Stimulated activated CD8-positive, alpha-beta memory T cell treated with anti-CD3 and anti-CD28 coated beads, Interleukin-7, amount 100 ng/mL, for 1 hour (primary cell): ENCODE measurements at regions not wholly inside any gene's neighbourhood (a gene's known extent, or its start where the extent isn't known, plus 50 kb on each side); places are given as distances from the start of the nearest gene placed in this dataset.
"Not testable (repeated sequence)": the region's sequence is repeated elsewhere in the genome, so short reads cannot be mapped to it uniquely, and the experiment has no call there.

Experiments used
- DNase-seq, 2 donors: peaks; one replicate each; pipeline ENCODE4 v3.0.0-alpha.2; 2020; ENCODE audit warnings: low read depth in 2 of 2

DNA sequence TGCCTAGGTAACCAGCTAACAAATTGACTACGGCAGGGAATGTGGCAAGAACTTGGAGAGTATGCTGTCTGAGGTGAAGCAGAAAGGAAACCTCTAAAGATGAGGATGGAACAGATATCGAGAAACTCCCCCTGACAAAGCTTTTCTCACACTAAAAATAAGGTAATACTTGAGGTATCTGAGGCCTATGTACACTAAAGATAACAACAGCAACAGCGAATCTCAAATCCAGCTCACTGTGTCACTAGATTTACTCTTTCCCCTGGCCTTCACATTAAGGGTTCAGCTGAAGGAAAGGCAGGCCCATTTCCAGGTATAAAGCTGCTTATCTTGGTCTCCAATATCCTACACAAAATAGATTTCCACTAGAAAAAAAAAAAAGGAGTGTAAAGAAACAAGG is 518.0 kb downstream of the KCNT2 start:
- DNase-seq: no peak

- DNase-seq: no peak
Measured at GRCh38 chr1:196088541-196088940, 519.7 kb downstream of the KCNT2 start.

DNA sequence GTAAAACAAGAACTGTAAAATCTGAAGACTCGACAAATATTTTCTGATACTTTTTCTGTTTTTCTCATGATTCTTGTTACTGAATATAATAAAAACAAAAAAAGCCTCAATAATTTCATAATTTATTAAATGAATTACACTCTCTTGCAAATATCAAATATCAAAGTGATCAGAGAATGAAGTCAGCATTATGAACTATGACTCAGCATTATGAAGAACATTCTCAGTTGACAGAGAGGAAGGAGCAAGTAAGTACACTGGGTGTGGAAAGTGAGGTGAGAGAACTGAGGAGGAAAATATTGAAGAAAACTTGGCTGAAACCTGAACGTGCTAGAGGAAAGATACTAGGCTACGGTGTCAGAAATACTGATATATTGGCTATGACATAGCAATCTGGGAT is 529.5 kb downstream of the KCNT2 start:
- no peak for DNase-seq

DNA sequence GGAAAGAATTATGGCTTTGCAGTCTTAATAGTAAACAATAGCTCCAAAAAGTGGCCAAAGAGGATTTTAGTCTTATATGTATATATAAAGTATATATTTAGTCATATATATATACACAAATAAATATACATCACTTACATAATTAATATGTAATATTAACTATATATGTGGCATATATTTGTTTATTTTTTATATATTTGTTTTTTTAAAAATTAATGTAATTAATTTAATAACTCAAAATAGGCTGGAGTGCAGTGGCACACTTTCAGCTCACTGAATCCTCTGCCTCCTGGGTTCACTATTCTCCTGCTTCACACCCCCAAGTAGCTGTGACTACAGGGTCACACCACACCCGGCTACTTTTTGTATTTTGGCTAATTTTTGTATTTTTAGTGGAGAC is 532.6 kb downstream of the KCNT2 start:
- no peak for DNase-seq

DNA sequence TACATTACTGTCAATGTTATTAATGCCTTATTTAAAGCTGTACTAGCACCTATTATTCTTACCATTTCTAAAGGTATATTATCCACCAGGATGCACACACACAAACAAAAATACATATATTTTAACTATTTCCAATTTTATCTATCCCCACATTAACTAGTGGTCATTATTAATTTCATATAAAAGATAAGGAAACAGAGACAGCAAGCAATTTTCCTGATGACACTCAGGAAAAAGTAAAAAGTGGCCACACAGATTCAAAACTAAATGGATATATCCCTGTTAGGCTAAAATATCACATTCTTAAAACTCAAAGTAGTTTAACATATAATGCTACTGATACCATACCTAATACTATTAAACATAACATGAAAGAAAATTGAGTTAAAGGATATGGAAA is 534.1 kb downstream of the KCNT2 start:
- no peak for DNase-seq

DNA sequence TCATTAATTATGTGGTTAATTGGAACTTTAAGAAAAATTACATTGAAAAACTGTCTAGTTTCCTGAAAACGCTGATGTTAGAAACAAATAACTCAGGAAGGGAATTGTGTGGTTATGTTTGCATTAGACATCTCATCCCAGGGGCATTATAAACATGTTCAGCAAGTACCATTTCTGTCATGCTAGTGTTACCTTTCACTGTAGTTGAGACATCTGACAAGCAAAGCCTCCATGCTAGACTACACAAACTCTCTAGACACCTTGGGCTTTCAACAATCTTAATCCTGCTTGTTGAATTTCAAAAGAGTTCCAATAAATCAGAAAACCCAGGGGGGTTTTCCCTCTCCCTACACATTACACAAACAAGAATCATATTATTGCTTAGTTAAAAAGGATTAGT is 536.8 kb downstream of the KCNT2 start:
- no peak for DNase-seq

DNA sequence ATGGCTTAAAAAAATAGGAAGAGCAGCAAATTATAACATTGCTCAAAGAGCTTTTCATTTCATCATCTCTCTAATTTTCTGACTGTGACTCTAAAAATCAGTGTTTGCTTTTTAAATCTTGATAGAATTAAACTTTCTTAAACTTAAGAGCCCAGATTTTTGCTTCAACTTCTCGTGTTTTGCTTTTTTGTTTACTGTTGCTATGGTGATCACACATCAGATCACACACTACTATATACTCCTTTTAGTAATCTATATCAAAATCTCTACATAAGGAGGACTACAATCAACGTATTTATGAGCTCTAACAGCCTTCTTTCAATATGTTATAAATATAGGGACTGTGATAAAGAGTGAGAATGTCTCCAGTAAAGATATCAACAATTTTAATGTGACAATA is 537.3 kb downstream of the KCNT2 start:
- no peak for DNase-seq

GRCh38 chr1:196063952-196064351 is 544.3 kb downstream of the KCNT2 start:
- no peak for DNase-seq

- no peak for DNase-seq
Measured at GRCh38 chr1:196063294-196063693, 544.9 kb downstream of the KCNT2 start.

DNA sequence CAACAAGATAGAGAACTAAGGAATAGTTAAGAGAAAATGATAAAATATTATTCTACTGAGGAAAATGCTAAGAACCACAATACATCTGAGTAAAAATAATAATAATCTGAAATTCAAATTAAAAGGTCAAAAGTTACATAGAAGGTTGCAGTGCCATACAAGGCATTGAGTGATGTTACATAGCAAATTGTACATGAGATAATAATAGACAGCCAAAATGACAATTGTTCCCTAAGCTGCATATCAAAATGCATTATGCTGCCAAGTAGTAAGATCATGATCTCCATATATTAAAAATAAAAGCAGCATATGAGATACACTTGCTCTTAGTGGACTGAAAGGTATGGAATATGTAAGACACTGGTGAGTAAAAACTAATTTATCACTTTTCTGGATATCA is 547.7 kb downstream of the KCNT2 start:
- no peak for DNase-seq

DNA sequence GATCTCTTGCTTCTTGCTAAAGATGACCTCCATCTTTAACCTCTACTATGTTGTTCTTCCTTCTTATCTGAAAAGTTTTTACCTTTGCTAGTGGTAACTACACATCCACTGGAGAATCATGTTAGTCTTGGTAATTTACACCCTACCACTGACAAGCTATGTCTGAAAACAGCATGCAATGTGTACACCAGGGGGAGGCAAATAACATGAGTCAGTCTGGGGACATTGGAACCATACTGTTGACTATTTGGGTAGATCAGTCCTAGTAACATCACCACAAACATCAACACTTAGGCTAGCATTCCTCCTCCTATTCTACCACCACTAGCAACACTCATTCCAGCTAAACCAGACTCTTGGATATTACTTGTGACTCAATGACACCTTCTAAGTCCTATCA is 549.0 kb downstream of the KCNT2 start:
- no peak for DNase-seq

- DNase-seq: no peak
Measured at GRCh38 chr1:196056966-196057365, 551.3 kb downstream of the KCNT2 start.

GRCh38 chr1:196049407-196049806 is 558.8 kb downstream of the KCNT2 start:
- no peak for DNase-seq

DNA sequence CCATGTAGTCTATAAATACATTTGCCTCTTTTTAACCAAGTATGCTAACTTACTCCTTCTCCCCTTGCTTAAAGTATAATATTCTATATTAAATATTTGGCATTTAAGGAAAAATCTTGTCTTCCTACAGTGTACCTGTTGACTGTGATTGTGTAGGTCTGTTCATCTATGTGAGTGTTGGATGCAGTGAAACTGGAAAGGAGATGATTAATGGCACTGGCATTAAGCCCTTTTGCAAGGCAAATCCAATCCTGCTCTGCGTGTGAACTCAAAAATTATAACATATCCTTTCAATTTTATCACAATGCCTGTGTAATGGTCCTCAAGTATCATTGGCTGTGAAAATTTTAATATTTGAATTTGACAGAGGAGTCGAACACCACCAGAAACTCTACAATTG is 565.0 kb downstream of the KCNT2 start:
- DNase-seq: no peak

DNA sequence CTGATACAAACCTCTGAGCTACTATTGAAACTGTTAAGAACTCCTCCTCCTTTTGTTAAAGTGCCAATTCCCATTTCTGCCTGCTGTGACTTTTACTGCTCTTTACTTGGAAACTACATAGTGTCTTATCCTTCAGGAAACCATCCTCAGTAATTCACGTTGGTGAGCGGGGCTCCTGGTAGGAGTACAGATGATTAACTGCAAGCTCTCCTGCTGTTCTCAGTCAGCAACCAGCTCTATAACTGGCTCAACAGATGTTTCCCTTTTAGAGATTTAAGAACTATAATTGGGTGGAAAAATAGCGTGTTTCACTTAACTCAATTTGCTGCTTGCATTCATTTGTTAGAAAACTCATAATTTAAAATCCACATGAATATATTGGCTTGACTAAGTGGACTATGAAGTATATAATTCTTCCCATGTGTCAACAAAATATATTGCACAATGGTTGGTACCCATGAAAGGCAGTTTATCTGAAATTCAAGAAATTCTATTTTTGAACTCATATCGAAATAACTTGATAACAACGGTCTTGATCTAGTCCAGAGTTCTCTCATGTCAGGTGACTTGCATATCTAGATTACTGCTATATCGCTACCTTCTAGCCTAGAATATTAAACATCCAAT is 574.0 kb downstream of the KCNT2 start:
- DNase-seq: no peak

DNA sequence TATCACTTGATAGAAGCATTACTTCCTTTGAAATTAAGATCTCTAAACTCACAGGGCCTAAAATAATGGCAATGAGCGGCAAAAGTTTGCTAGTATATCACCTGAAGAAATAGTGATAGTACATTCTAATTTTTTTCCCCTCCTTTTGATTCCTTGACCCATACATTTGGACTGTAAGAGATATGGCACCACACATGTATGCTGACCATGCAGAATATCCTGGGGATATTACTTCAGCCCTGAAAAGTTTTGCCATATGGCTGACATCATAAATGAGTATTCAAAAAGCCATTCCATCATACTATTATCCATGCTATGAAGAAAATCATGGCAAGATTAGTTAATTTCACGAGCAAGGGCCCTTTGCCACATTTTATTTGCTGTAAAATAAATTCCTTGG is 576.9 kb downstream of the KCNT2 start:
- not testable (repeated sequence) for DNase-seq

GRCh38 chr1:196030455-196030854 is 577.8 kb downstream of the KCNT2 start:
- no peak for DNase-seq

DNA sequence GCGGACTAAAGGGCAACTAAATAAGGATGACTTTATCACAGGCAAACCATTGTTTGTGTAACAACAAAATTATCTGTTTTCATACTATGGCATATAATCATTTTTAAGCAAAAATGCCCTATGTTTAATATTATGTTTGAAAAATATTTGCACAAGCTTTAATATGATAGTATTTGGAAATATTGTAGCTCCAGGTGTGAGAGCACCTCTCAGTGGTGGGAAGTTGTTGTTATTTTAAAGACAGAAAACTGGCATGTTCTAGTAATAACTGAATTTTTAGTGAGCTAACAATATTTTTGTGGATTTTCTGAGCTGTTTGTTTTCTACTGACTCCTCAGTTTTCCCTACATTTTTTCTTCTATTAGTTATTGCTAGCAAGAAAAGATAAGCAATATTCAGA is 578.8 kb downstream of the KCNT2 start:
- no peak for DNase-seq

GRCh38 chr1:196027127-196027526 is 581.1 kb downstream of the KCNT2 start:
- no peak for DNase-seq

DNA sequence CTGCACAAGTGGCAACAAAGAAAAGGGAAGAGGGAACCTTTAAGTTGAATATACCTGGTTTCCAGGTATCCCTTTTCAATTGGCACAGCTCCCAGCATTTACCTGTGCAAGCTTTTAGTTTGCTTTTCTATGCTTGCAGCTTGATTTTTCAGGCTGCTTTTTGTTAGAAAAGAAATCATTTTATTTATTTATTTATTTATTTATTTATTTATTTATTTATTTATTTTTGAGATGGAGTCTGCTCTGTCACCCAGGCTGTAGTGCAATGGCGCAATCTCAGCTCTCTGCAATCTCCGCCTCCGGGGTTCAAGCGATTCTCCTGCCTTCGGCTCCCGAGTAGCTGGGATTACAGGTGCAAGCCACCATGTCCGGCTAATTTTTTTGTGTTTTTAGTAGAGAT is 587.1 kb downstream of the KCNT2 start:
- DNase-seq: not testable (repeated sequence)

- no peak for DNase-seq
Measured at GRCh38 chr1:196009362-196009761, 598.9 kb downstream of the KCNT2 start.

DNA sequence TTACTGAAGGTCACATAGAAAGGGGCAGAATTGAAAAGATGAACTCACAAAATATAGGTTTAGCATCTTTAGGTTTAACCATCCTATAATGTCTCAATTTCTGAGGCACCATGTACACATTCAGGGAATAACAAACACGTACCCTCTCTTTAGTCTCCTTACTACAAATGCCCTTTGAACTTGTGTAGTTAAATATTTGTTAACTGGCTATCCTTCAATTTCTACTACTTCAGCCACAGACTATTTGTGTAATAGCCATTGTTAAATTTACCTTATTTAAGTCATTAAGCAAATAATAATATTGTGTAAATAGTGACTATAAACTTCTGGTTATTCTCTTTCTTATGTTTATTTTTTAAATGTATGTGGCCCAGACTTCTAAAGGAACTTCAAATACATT is 600.5 kb downstream of the KCNT2 start:
- no peak for DNase-seq

DNA sequence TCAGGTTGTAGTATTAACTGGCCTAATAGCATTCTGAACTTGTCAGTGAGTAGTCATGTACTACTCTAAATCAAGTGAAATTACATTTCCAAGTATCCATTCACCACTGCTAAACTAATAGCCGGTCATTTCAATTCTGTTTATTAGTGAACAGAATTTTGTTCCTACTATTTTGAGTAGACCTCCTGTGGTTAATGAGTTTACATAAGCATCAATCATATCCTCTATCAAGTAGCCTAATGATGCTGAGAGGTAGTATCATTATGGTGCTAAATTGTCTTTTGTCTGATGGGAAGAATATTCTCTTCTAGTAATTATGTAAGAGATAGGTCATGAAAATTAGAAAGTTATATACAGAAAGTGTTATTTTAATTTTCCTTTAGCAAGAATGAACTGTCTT is 602.8 kb downstream of the KCNT2 start:
- no peak for DNase-seq

GRCh38 chr1:196004388-196004787 is 603.9 kb downstream of the KCNT2 start:
- not testable (repeated sequence) for DNase-seq

GRCh38 chr1:196002906-196003305 is 605.3 kb downstream of the KCNT2 start:
- no peak for DNase-seq
